ENCODE measurements at regions not wholly inside any gene's neighbourhood (a gene's known extent, or its start where the extent isn't known, plus 50 kb on each side); places are given as distances from the start of the nearest gene placed in this dataset.

DNA sequence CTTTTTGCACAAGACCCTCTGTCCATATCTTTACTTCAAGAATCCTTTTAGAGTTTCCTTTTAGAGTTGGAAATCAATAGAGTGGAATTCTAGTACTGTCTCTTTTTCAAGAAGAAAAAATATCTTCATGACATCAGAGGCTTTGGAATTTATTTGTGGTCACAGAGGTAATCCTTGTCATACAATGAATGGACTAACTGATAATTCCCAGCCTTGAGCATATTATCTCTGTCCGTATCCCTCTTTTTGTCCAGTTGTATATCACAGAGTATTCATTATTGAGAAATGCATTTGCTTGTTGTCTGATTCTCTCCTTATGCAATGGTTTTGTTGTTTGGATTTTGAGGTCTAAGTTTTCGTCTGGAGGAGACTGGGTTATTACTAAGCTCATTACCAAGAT is 82.0 kb upstream of the HAPLN1 start:
- TF ChIP-seq, protein P1, sequence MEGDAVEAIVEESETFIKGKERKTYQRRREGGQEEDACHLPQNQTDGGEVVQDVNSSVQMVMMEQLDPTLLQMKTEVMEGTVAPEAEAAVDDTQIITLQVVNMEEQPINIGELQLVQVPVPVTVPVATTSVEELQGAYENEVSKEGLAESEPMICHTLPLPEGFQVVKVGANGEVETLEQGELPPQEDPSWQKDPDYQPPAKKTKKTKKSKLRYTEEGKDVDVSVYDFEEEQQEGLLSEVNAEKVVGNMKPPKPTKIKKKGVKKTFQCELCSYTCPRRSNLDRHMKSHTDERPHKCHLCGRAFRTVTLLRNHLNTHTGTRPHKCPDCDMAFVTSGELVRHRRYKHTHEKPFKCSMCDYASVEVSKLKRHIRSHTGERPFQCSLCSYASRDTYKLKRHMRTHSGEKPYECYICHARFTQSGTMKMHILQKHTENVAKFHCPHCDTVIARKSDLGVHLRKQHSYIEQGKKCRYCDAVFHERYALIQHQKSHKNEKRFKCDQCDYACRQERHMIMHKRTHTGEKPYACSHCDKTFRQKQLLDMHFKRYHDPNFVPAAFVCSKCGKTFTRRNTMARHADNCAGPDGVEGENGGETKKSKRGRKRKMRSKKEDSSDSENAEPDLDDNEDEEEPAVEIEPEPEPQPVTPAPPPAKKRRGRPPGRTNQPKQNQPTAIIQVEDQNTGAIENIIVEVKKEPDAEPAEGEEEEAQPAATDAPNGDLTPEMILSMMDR (IDR thresholded peaks at IDR 0.05): no peak
- no peak for TF ChIP-seq POLR2A (IDR thresholded peaks at IDR 0.05)

All from heart left ventricle (tissue), 13 donors.